GM18507 (cell line): ENCODE measurements at regions not wholly inside any gene's neighbourhood (a gene's known extent, or its start where the extent isn't known, plus 50 kb on each side); places are given as distances from the start of the nearest gene placed in this dataset.

Experiments used
- DNase-seq: peaks from one replicate; pipeline ENCODE4 v3.0.0; 2011; ENCODE audit warnings: low read depth; ENCODE audit not compliant: insufficient read length; ENCODE audit errors: extremely low spot score
- FAIRE-seq: peaks from 2 replicates; lab custom pipeline; 2011; peaks lifted over from hg19 to GRCh38; lab: Jason Lieb, UNC

DNA sequence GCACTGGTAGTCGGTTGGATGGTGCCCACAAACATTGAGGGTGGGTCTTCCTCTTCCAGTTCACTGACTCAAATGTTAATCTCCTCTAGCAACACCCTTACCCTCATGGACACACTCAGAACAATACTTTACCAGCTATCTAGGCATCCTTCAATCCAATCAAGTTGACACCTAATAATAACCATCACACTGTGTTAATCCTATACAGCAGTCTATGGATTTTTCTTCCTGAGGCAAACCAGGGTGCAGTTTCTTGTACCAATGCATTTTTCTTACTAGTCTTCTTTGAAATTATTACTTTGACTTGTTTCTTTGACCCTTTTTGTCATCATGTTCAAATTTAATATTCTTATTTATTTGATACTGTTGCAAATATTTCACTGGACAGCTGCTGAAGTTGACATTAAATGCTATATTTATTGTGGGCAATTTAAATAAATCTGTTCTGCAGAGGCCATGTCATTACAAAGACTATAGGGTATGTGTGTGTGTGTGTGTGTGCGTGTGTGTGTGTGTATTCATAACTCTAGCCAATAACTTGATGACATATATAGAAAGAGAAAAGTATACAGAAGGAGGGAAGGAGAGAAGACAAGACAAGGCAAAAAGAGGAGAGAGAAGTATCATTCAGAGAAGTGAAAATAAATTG lies 884.8 kb upstream of the NEGR1 start:
- FAIRE-seq = no peak
- no peak for DNase-seq

DNA sequence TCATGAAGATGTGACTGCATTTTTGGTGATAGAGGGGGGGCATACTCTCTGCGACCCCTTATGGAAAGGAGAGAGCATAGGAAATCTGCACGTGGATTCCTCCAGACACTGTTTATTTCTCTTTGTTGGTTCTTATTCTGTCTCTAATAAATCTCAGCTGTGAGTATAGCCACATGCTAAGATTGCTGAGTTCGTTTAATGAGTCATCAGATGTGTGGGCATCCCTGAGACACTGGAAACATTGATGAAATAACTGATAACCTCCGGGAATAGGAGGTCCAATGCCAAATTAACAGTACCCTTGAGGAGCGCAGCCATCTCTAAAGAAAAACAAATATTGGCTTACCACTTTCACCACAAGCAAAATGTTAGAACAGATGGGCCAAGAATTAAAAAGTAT lies 880.2 kb upstream of the NEGR1 start:
- DNase-seq (no peak), FAIRE-seq (no peak)

GRCh38 chr1:73161418-73161817 lies 879.1 kb upstream of the NEGR1 start:
- DNase-seq (no peak), FAIRE-seq (no peak)

DNA sequence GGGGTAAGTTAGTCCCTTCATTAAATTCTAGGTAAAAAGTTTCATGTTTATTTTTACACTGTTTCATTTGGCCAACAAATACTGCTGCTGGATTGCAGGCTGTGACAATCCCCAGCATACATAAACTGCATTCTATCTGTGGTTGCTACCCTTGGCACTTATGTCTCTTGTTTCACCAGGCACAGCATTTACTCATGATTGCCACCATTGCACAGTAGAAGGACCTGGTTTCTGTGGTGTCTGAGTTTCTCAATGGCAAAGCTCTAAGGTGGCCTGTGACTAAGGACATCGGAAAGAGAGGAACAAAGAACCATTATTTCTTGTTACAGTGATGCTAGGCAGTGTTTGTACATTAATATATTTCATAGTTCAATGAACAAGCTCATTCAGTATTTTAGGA lies 878.4 kb upstream of the NEGR1 start:
- FAIRE-seq = no peak
- DNase-seq = no peak

DNA sequence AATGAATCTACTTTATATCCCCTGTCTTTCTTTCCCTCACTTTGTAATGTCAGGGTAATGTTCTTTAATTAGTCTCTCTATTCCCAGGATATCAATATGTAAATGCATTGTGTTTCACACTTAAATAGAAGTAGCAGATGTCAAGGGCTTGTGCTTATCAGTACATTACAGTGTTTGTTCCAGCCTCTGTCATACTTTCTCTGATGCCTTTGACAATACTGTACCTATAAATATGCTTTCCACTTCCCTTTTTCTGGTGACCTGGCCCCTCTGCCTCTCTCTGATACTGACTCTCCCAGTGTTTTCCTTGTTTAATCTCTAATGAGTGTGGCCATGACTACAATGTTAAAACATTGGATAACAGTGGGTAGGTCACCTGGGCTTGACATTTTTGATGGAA lies 862.0 kb upstream of the NEGR1 start:
- FAIRE-seq (no peak), DNase-seq (no peak)

DNA sequence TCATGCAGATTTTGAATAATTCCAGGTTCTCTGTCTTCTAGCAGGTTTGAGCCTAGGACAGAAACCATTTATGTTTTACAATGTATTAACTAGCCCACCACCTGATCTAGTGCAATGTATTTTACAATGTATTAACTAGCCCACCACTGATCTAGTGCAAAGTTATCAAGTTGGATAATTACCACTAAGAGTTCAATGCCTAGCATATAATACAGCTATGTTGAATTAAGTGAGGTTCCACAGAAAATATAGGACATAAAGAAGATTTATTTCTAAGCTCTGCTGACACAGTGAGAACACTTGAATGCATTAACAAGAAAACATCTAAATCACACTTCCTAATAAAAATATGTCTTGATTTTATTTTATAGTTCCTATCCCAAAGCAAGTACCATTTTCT lies 854.6 kb upstream of the NEGR1 start:
- no peak for FAIRE-seq
- DNase-seq = no peak

- no peak for FAIRE-seq
- no peak for DNase-seq
Observed at GRCh38 chr1:73106931-73107330, 824.6 kb upstream of the NEGR1 start.

DNA sequence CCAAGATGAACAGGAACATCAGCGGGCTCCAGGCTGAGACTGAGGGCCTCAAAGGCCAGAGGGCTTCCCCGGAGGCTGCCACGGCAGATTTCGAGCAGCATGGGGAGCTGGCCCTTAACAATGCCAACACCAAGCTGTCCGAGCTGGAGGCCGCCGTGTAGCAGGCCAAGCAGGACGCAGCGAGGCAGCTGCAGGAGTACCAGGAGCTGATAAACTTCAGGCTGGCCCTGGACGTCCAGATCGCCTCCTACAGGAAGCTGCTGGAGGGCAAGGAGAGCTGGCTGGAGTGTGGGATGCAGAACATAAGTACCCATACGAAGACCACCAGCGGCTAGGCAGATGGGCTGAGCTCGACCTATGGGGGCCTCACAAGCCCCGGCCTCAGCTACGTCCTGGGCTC lies 823.4 kb upstream of the NEGR1 start:
- no peak for DNase-seq
- FAIRE-seq = no peak

DNA sequence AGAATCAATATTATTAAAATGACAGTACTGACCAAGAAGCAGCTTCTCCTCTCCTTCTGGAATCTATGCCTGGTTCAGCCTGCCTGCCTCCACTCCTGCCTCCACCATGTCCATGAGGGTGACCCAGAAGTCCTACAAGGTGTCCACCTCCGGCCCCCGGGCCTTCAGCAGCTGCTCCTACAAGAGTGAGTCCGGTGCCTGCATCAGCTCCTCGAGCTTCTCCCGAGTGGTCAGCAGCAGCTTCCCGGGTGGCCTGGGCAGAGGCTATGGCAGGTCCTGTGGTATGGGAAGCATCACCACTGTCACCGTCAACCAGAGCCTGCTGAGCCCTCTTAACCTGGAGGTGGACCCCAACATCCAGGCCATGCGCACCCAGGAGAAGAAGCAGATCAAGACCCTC lies 822.4 kb upstream of the NEGR1 start:
- no peak for DNase-seq
- FAIRE-seq = no peak

- DNase-seq = no peak
- no peak for FAIRE-seq
Observed at GRCh38 chr1:73100216-73100615, 817.9 kb upstream of the NEGR1 start.

DNA sequence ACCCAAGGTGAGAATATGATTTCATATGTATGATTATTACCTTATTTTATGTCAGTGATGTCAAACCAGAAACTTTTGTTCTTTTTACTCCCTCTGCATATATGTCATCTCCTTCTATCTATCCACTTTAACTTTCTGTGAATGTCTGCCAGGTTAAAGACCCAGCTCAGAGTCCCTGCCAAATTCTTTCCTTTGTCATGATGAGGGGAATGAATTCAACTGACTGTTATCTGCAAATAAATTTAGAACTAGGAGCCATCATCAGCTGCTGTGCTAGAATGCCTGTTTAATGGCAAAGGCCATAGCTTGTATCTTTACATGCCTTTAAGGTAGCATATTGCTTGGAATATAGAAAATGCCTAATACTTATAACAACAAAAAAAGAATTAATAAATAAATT lies 815.6 kb upstream of the NEGR1 start:
- DNase-seq = no peak
- no peak for FAIRE-seq

DNA sequence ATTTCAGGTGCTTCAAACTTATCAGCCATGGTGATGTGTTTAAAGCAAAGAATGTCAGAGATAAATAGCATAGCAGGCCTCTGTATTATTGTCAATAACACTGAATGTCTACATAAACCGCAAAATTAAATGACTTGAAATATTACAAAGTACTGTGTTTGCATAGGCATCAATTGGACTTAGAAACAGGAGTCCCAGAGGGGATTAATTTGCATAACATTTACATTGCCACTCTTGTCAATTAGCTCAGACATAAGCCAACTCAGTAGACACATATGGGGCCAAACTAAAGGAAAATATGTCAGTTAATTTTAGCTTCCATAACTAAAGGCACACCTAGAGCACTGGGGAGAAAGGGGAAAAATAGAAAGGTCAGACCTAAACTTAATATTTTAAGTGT lies 814.5 kb upstream of the NEGR1 start:
- DNase-seq (no peak), FAIRE-seq (no peak)

DNA sequence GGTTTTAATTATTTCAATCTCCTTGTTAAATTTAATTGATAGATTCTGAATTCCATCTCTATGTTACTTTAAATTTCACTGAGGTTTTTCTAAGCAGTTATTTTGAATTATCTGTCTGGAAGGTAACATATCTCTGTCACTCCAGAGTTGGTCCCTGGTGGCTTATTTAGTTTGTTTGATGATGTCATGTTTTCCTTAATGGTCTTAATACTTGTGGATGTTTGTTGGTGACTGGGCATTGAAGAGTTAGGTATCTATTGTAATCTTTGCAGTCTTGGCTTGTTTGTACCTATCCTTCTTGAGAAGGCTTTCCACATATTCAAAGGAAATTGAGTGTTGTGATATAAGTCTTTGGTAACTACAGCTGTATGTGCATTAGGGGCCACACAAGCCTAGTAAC lies 810.0 kb upstream of the NEGR1 start:
- no peak for FAIRE-seq
- no peak for DNase-seq

GRCh38 chr1:73066866-73067265 lies 784.5 kb upstream of the NEGR1 start:
- DNase-seq (no peak), FAIRE-seq (no peak)

DNA sequence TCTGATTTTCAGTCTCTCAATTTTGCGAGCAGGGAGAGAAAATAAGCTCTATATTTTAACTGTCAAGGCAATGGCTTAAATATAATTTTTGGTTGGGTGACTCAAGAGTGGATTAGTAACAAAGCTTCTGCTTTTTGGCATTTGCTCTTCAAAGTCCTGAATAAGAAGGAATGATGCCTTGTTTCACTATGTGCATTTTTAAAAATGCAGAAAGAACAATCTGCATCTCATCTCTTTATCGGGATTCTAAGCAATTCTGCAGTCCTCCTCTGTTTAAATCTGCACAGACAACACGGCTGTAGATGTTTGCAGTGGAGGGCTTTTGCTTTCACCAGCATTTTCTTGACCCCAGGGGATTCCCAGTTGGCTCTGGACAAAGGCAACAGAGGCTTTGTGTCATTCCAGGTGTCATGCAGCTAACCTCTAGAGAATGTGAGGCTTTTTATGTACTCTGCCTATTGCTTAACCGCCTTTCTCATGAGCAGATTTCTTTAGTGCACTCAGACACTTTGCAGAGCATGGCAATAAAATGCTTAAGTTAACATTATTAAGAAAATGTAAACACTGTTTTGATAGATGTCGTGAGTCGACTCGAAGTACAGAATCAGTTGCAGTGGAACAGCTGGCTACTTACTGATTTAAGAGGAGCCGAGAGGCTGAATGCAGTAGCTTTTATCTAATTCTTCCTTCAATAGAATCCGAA lies 783.2 kb upstream of the NEGR1 start:
- DNase-seq (no peak), FAIRE-seq (no peak)

- FAIRE-seq (no peak), DNase-seq (no peak)
Observed at GRCh38 chr1:73056826-73057225, 774.5 kb upstream of the NEGR1 start.

DNA sequence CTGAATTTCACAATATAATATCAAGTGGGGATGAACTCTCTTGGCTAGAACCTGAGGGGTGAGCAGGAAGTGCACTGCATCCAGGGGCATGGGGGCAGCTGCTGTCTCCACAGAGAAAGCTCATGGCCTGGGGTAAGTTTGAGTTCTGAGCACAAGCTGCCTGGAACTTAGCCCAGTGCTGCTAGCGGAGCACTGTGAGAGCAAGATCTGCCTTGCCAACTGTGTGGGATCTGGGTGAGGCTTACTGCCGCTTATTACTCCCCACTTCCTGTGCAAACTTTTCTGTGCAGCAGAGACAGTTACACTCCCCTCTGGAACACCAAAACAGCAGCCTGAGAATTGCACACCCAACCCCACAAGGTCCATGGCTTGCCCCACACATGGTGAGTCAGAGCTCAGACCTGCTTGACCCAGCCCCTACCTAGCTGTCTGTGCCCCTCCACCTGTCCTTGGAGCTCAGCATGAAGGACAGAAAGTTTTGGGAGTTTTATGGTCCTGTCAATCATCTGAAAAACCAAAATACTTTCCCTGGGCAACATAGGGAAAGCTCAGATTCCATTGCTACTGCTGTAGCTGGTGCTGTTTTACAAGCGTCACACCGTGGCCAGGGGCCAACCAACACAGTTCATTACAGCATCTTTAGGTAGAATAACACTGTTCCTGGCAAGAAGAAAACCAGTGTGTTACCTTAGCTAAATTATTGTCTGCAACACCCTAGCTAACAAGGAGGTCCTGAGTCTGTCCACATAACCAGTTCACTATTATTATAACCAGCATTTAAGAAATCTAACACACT lies 762.1 kb upstream of the NEGR1 start:
- FAIRE-seq = no peak
- no peak for DNase-seq

DNA sequence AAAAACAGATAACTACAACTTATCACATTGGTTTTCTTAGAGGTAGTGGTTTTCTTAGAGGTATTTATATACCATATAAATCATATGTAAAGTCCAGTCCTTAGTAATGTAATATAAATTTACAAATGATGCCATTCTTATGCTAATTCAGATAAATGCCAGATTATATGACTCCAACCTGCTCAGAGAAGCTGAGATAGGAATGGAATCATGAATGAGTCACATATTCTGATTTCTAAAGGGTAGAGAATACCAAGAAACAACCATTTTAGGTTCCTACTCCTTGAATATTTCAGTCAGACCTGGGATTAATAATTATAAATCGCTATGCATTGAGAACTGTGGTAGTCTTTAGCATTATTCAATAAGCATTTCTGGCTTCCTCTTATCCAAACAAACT lies 760.1 kb upstream of the NEGR1 start:
- DNase-seq (no peak), FAIRE-seq (no peak)

- DNase-seq = no peak
- no peak for FAIRE-seq
Observed at GRCh38 chr1:73040811-73041210, 758.5 kb upstream of the NEGR1 start.

GRCh38 chr1:73034271-73034670 lies 751.9 kb upstream of the NEGR1 start:
- FAIRE-seq = no peak

DNA sequence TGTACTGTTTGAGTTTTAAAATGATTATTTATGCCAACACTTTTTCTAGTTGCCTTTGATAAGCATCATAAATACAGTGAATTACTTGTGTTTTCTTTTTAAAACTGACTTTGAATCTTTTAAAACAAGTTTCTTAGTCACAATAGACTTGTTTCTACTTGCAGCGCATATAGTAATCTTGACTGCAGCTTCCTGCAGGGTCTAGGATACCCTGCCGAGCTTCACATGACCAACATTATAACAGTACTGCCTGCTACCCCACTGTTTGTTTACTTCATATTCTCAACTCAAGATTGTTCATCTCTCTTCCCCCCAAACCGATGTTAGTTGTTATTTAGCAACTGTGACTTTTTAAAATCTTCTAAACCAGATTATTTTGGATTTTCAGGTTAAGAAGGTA lies 751.3 kb upstream of the NEGR1 start:
- FAIRE-seq (no peak), DNase-seq (no peak)

More at GRCh38 chr1:73034271-73034670, 751.9 kb upstream of the NEGR1 start:
- no peak for DNase-seq
